A549 (cell line): ENCODE measurements at regions not wholly inside any gene's neighbourhood (a gene's known extent, or its start where the extent isn't known, plus 50 kb on each side); places are given as distances from the start of the nearest gene placed in this dataset.

ENCODE experiments used
- MAX ChIP-seq: IDR thresholded peaks from 2 replicates; pipeline ENCODE4 v1.6.1; 2012
- POLR2A ChIP-seq: IDR thresholded peaks from 2 replicates; pipeline ENCODE4 v1.6.1; 2012; ENCODE audit warnings: mild to moderate bottlenecking, low read length
- TF ChIP-seq, protein P1 (sequence below): fragments of >200 bp; sonication (Bioruptor Twin); formaldehyde crosslinking; IDR thresholded peaks from 3 replicates; pipeline ENCODE4 v1.5.1; 2016

GRCh38 chr13:66210677-66211076, 1019.5 kb downstream of the PCDH9 start:
- TF ChIP-seq, protein P1, sequence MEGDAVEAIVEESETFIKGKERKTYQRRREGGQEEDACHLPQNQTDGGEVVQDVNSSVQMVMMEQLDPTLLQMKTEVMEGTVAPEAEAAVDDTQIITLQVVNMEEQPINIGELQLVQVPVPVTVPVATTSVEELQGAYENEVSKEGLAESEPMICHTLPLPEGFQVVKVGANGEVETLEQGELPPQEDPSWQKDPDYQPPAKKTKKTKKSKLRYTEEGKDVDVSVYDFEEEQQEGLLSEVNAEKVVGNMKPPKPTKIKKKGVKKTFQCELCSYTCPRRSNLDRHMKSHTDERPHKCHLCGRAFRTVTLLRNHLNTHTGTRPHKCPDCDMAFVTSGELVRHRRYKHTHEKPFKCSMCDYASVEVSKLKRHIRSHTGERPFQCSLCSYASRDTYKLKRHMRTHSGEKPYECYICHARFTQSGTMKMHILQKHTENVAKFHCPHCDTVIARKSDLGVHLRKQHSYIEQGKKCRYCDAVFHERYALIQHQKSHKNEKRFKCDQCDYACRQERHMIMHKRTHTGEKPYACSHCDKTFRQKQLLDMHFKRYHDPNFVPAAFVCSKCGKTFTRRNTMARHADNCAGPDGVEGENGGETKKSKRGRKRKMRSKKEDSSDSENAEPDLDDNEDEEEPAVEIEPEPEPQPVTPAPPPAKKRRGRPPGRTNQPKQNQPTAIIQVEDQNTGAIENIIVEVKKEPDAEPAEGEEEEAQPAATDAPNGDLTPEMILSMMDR = no peak
- TF ChIP-seq POLR2A = no peak
- TF ChIP-seq MAX = no peak
